D721Med (cell line): ENCODE measurements at regions not wholly inside any gene's neighbourhood (a gene's known extent, or its start where the extent isn't known, plus 50 kb on each side); places are given as distances from the start of the nearest gene placed in this dataset.

Source experiments
- DNase-seq: peaks from one replicate; pipeline ENCODE4 v3.0.0; 2011; ENCODE audit warnings: low spot score; ENCODE audit not compliant: insufficient read length
- FAIRE-seq: peaks from 2 replicates; lab custom pipeline; 2011; peaks lifted over from hg19 to GRCh38; lab: Jason Lieb, UNC
- CTCF ChIP-seq: IDR thresholded peaks from 2 replicates; pipeline ENCODE4 v1.5.1; 2012; ENCODE audit warnings: mild to moderate bottlenecking, control low read depth; ENCODE audit not compliant: insufficient read depth; ENCODE audit errors: missing control alignments

GRCh38 chr1:110726755-110727154 lies 52.0 kb upstream of the KCNA3 start:
- FAIRE-seq (no peak), DNase-seq (no peak)
- TF ChIP-seq CTCF: no peak
